HEK293T (cell line): ENCODE measurements at regions not wholly inside any gene's neighbourhood (a gene's known extent, or its start where the extent isn't known, plus 50 kb on each side); places are given as distances from the start of the nearest gene placed in this dataset.

Source experiments
- CTCF ChIA-PET: fragments of 350-600 bp; formaldehyde crosslinking; extraction: SDS; loops from one replicate; lab custom pipeline; 2021; ENCODE audit warnings: antibody characterized with exemption, inconsistent platforms; lab: Yijun Ruan, JAX
- POLR2A ChIA-PET: fragments of 350-600 bp; formaldehyde crosslinking; extraction: SDS; loops from one replicate; lab custom pipeline; 2020; ENCODE audit warnings: antibody characterized with exemption, inconsistent platforms; lab: Yijun Ruan, JAX
- DNase-seq: peaks from one replicate; pipeline ENCODE4 v3.0.0; 2012; ENCODE audit warnings: mixed read lengths; ENCODE audit errors: extremely low spot score
- ARNT ChIP-seq: fragments of 450-650 bp; IDR thresholded peaks from 2 replicates; pipeline ENCODE4 v1.6.1; 2017; ENCODE audit warnings: mild to moderate bottlenecking
- BHLHE40 ChIP-seq: fragments of 450-650 bp; IDR thresholded peaks from 2 replicates; pipeline ENCODE4 v1.6.1; 2016; ENCODE audit warnings: mild to moderate bottlenecking, moderate library complexity, borderline replicate concordance
- CTBP1 ChIP-seq: fragments of 450-650 bp; IDR thresholded peaks from 2 replicates; pipeline ENCODE4 v1.6.1; 2016; ENCODE audit warnings: borderline replicate concordance
- ELF4 ChIP-seq: fragments of 450-650 bp; IDR thresholded peaks from 2 replicates; pipeline ENCODE4 v1.6.1; 2017; ENCODE audit warnings: antibody characterized with exemption
- FOXA1 ChIP-seq: fragments of 450-650 bp; IDR thresholded peaks from 2 replicates; pipeline ENCODE4 v1.6.1; 2016; ENCODE audit warnings: mild to moderate bottlenecking
- FOXK2 ChIP-seq: fragments of 450-650 bp; IDR thresholded peaks from 2 replicates; pipeline ENCODE4 v1.6.1; 2016; ENCODE audit warnings: mild to moderate bottlenecking
- FOXM1 ChIP-seq: fragments of 450-650 bp; IDR thresholded peaks from 2 replicates; pipeline ENCODE4 v1.6.1; 2017; ENCODE audit warnings: mild to moderate bottlenecking, borderline replicate concordance
- HDGF ChIP-seq: fragments of 450-650 bp; IDR thresholded peaks from 2 replicates; pipeline ENCODE4 v1.6.1; 2017; ENCODE audit warnings: antibody characterized with exemption, borderline replicate concordance
- L3MBTL2 ChIP-seq: fragments of 450-650 bp; conservative IDR thresholded peaks from 2 replicates; pipeline ENCODE4 v1.6.1; 2016; ENCODE audit warnings: mild to moderate bottlenecking
- LEF1 ChIP-seq: fragments of 450-650 bp; IDR thresholded peaks from 2 replicates; pipeline ENCODE4 v1.6.1; 2017; ENCODE audit warnings: mild to moderate bottlenecking, borderline replicate concordance
- NFRKB ChIP-seq: fragments of 450-650 bp; IDR thresholded peaks from 2 replicates; pipeline ENCODE4 v1.6.1; 2016; ENCODE audit warnings: mild to moderate bottlenecking, moderate library complexity
- SP1 ChIP-seq: fragments of 450-650 bp; IDR thresholded peaks from 2 replicates; pipeline ENCODE4 v1.6.1; 2017
- SUZ12 ChIP-seq: fragments of 450-650 bp; IDR thresholded peaks from 2 replicates; pipeline ENCODE4 v1.6.1; 2016; ENCODE audit warnings: mild to moderate bottlenecking
- TARDBP ChIP-seq: fragments of 450-650 bp; IDR thresholded peaks from 2 replicates; pipeline ENCODE4 v1.6.1; 2016
- ZNF384 ChIP-seq: fragments of 450-650 bp; IDR thresholded peaks from 2 replicates; pipeline ENCODE4 v1.6.1; 2016
- TF ChIP-seq, protein P1 (sequence below): fragments of 450-650 bp; IDR thresholded peaks from 2 replicates; pipeline ENCODE4 v1.6.1; 2016

DNA sequence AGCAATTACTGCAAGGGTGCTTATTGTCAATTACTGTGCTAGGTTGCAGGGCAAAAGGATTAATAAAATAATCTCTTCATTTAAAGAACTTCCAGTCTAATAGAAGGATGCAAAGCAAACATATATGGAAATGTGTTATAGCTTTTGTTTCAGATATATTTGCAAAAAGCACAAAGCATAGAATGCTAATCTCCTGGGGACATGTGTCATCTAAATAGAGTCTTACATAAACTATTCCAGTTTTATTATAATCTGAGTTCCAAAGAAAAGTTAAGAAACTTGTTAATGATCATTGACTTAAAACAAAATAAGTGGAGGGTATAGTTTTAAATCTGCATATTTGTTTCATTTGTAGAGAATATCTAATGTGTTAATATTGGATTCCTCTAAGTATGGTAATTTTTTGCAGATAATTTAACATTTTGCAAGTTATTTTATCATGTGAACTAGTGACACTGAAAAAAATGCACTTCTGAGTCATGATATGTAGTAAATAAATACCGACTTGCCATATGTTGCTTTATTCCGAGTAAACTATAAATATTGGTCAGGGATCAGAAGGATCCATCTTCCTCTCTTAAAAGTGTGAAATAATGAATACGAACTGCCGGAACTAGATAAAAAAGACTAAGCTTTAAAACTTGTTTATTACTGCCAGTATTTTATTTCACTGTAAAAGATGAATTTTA, 231.9 kb upstream of the FAT4 start:
- no peak for DNase-seq
- POLR2A ChIA-PET, result no interaction called here
- CTCF ChIA-PET, result no interaction called here
- TF ChIP-seq BHLHE40 (no peak), ZNF384 (no peak), SP1 (no peak), ELF4 (no peak), LEF1 (no peak), HDGF (no peak), ARNT (no peak), TARDBP (no peak), FOXM1 (no peak), CTBP1 (no peak), SUZ12 (no peak), L3MBTL2 (no peak), FOXK2 (no peak), FOXA1 (no peak), NFRKB (no peak)
- TF ChIP-seq, protein P1, sequence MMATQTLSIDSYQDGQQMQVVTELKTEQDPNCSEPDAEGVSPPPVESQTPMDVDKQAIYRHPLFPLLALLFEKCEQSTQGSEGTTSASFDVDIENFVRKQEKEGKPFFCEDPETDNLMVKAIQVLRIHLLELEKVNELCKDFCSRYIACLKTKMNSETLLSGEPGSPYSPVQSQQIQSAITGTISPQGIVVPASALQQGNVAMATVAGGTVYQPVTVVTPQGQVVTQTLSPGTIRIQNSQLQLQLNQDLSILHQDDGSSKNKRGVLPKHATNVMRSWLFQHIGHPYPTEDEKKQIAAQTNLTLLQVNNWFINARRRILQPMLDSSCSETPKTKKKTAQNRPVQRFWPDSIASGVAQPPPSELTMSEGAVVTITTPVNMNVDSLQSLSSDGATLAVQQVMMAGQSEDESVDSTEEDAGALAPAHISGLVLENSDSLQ, result no peak

DNA sequence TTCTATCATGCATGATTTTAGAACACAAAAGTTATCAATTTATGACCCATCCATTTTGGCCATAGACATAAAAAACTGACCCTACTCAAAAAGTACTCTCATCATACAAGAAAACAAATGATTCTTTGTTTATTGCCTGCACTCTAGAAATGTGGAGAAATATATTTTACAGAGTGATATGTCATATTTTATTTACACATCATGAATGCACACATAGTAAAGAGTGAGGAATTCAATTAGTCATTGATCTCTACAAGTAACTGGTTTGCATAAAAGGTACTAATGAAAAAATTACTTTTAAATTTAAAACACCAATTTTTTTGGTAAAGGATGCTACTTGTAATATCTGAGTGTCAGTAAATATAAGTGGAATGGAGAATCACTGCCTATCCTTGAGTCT, 242.5 kb upstream of the FAT4 start:
- no peak for TF ChIP-seq FOXA1
- TF ChIP-seq SUZ12, result no peak
- TF ChIP-seq BHLHE40, result no peak
- no peak for TF ChIP-seq NFRKB
- TF ChIP-seq L3MBTL2, result no peak
- TF ChIP-seq LEF1, result no peak
- TF ChIP-seq ZNF384, result no peak
- TF ChIP-seq ARNT, result no peak
- no peak for TF ChIP-seq ELF4
- TF ChIP-seq TARDBP, result no peak
- TF ChIP-seq, protein P1, result no peak
- no peak for TF ChIP-seq FOXM1
- POLR2A ChIA-PET, result no interaction called here
- CTCF ChIA-PET, result interaction anchor here (0.6 kb wide), 1 partner anchor 358 kb away, joined by 3 read pairs; no protein-coding TSS in a partner anchor
- DNase-seq, result no peak

GRCh38 chr4:125070861-125071260, 243.9 kb upstream of the FAT4 start:
- CTCF ChIA-PET, result no interaction called here
- POLR2A ChIA-PET, result no interaction called here
- TF ChIP-seq HDGF (no peak), CTBP1 (no peak), SUZ12 (no peak), L3MBTL2 (no peak), TARDBP (no peak), ARNT (no peak), BHLHE40 (no peak), FOXM1 (no peak), SP1 (no peak), ELF4 (no peak), ZNF384 (no peak), LEF1 (no peak)
- no peak for DNase-seq

DNA sequence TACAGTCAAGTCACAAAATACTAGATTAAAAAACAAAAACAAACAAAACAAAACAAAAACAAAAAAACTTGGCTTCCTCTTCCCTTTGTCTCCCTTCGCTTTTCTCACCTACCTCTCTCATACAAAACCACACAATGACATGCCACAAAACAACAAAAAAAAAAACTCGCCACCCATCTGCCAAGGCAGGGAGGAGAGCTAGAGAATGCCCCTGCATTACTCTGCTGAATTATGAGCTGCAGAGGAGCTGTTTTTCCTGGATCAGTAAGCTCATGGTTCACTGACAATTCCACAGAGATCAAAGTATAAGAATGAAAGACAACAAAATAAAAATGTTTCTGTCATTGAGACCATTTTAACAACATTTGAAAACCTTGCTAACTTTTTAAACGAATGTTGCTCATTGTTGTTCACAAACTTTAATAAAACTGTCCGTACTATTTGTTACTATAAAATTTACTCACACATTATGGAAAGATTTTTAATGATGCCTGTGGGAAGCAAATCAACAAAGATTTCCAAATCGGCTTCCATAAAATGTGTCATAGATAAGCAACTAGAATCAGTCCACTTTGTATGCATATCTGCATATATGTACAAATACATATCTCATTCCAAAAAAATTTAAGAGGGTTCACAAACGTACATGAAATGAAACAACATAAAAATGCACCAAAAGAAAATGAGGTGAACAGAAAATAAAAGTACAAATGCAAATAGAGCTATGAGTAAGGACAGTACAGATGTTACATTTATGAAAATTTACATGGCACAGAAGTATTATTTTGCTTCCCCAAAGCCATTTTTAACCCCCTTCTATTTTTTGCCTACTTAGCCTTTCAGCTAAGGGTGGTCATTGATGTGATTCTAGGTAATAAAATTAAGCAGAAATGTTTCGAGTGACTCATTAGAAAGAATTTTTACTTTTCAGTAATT, 252.4 kb upstream of the FAT4 start:
- no peak for TF ChIP-seq FOXM1
- TF ChIP-seq ELF4, result no peak
- TF ChIP-seq, protein P1, result no peak
- no peak for TF ChIP-seq TARDBP
- TF ChIP-seq ARNT, result no peak
- TF ChIP-seq SP1, result no peak
- no peak for TF ChIP-seq CTBP1
- TF ChIP-seq HDGF, result no peak
- no peak for TF ChIP-seq L3MBTL2
- DNase-seq, result no peak
- ChIA-PET CTCF (interaction anchor here (1.1 kb wide), 1 partner anchor 280 kb away, joined by 3 read pairs; no protein-coding TSS in a partner anchor), POLR2A (no interaction called here)

- CTCF ChIA-PET, result no interaction called here
- TF ChIP-seq ELF4 (no peak), ARNT (no peak), LEF1 (no peak), BHLHE40 (no peak), CTBP1 (no peak), FOXM1 (no peak), TARDBP (no peak)
- TF ChIP-seq, protein P1, result no peak
- POLR2A ChIA-PET, result no interaction called here
- DNase-seq, result no peak
These were observed 254.4 kb upstream of the FAT4 start for GRCh38 chr4:125060376-125060775.
